ENCODE measurements at regions not wholly inside any gene's neighbourhood (a gene's known extent, or its start where the extent isn't known, plus 50 kb on each side); places are given as distances from the start of the nearest gene placed in this dataset.

- no peak overlapping the region for H3K4me2 ChIP-seq (ENCODE audit: low read length)
- no peak overlapping the region for H3K9ac ChIP-seq
- H3K27me3 ChIP-seq (ENCODE audit: control insufficient read depth, insufficient read depth, low read length), result no peaks in the 10 kb centered on the region
- H3K27ac ChIP-seq, result no peak overlapping the region
- H3K4me3 ChIP-seq (ENCODE audit: low read depth, low read length), result no peak overlapping the region
- no peak overlapping the region for H2AFZ ChIP-seq
- H3K36me3 ChIP-seq (ENCODE audit: control insufficient read depth, insufficient read depth, low read length), result no peaks in the 10 kb centered on the region
- H3K4me1 ChIP-seq, result no peaks in the 10 kb centered on the region
- no peaks in the 10 kb centered on the region for H3K9me3 ChIP-seq (ENCODE audit: control insufficient read depth, low read length)
- TF ChIP-seq CTCF (IDR thresholded peaks at IDR 0.05), result no peak
- H3K79me2 ChIP-seq, result no peaks in the 10 kb centered on the region
Measured at GRCh38 chr10:36730316-36730715, 395.1 kb upstream of the ANKRD30A start.

- Histone ChIP-seq H3K79me2 (no peaks in the 10 kb centered on the region), H3K4me2 (ENCODE audit: low read length) (no peak overlapping the region), H2AFZ (no peak overlapping the region), H3K36me3 (ENCODE audit: control insufficient read depth, insufficient read depth, low read length) (no peaks in the 10 kb centered on the region), H3K4me3 (ENCODE audit: low read depth, low read length) (no peak overlapping the region), H3K9ac (no peak overlapping the region), H3K27me3 (ENCODE audit: control insufficient read depth, insufficient read depth, low read length) (no peaks in the 10 kb centered on the region), H3K4me1 (no peaks in the 10 kb centered on the region), H3K9me3 (ENCODE audit: control insufficient read depth, low read length) (no peaks in the 10 kb centered on the region), H3K27ac (no peak overlapping the region)
- no peak for TF ChIP-seq CTCF (IDR thresholded peaks at IDR 0.05)
Measured at GRCh38 chr10:36728626-36729025, 396.8 kb upstream of the ANKRD30A start.

GRCh38 chr10:36725581-36726520 is 399.5 kb upstream of the ANKRD30A start:
- no peak overlapping the region for H3K4me3 ChIP-seq (ENCODE audit: low read depth, low read length)

GRCh38 chr10:36722777-36723176 is 402.6 kb upstream of the ANKRD30A start:
- H2AFZ ChIP-seq, result no peak overlapping the region
- H3K4me2 ChIP-seq (ENCODE audit: low read length), result no peak overlapping the region
- no peak overlapping the region for H3K4me3 ChIP-seq (ENCODE audit: low read depth, low read length)
- no peaks in the 10 kb centered on the region for H3K4me1 ChIP-seq
- no peak overlapping the region for H3K27ac ChIP-seq
- no peak overlapping the region for H3K9ac ChIP-seq
- H3K27me3 ChIP-seq (ENCODE audit: control insufficient read depth, insufficient read depth, low read length), result no peaks in the 10 kb centered on the region
- H3K9me3 ChIP-seq (ENCODE audit: control insufficient read depth, low read length), result no peaks in the 10 kb centered on the region
- TF ChIP-seq CTCF (IDR thresholded peaks at IDR 0.05), result no peak
- H3K79me2 ChIP-seq, result no peaks in the 10 kb centered on the region
- H3K36me3 ChIP-seq (ENCODE audit: control insufficient read depth, insufficient read depth, low read length), result no peaks in the 10 kb centered on the region

More at GRCh38 chr10:36725581-36726520, 399.5 kb upstream of the ANKRD30A start:
- Histone ChIP-seq H3K79me2 (no peaks in the 10 kb centered on the region), H3K9me3 (ENCODE audit: control insufficient read depth, low read length) (no peaks in the 10 kb centered on the region), H3K9ac (no peak overlapping the region), H3K27ac (no peak overlapping the region), H3K36me3 (ENCODE audit: control insufficient read depth, insufficient read depth, low read length) (no peaks in the 10 kb centered on the region), H2AFZ (no peak overlapping the region), H3K27me3 (ENCODE audit: control insufficient read depth, insufficient read depth, low read length) (no peaks in the 10 kb centered on the region), H3K4me1 (no peaks in the 10 kb centered on the region), H3K4me2 (ENCODE audit: low read length) (no peak overlapping the region)
- TF ChIP-seq CTCF (IDR thresholded peaks at IDR 0.05), result no peak

GRCh38 chr10:36721871-36722270 is 403.5 kb upstream of the ANKRD30A start:
- H3K9ac ChIP-seq, result no peak overlapping the region
- H3K4me1 ChIP-seq, result no peaks in the 10 kb centered on the region
- no peak overlapping the region for H3K4me3 ChIP-seq (ENCODE audit: low read depth, low read length)
- H2AFZ ChIP-seq, result no peak overlapping the region
- H3K79me2 ChIP-seq, result no peaks in the 10 kb centered on the region
- H3K27ac ChIP-seq, result no peak overlapping the region
- H3K9me3 ChIP-seq (ENCODE audit: control insufficient read depth, low read length), result no peaks in the 10 kb centered on the region
- no peak for TF ChIP-seq CTCF (IDR thresholded peaks at IDR 0.05)
- H3K36me3 ChIP-seq (ENCODE audit: control insufficient read depth, insufficient read depth, low read length), result no peaks in the 10 kb centered on the region
- H3K4me2 ChIP-seq (ENCODE audit: low read length), result no peak overlapping the region
- H3K27me3 ChIP-seq (ENCODE audit: control insufficient read depth, insufficient read depth, low read length), result no peaks in the 10 kb centered on the region

All from parathyroid adenoma (tissue), 2 donors.